ENCODE measurements at regions not wholly inside any gene's neighbourhood (a gene's known extent, or its start where the extent isn't known, plus 50 kb on each side); places are given as distances from the start of the nearest gene placed in this dataset.

GRCh38 chr1:235009561-235010306 lies 118.9 kb downstream of the TOMM20 start:
- no peak for DNase-seq

- DNase-seq = no peak
Observed at GRCh38 chr1:235009074-235009473, 119.6 kb downstream of the TOMM20 start.

GRCh38 chr1:235008239-235008638 lies 120.4 kb downstream of the TOMM20 start:
- DNase-seq = no peak

GRCh38 chr1:235006816-235007215 lies 121.8 kb downstream of the TOMM20 start:
- DNase-seq = no peak

- DNase-seq = no peak
Observed at GRCh38 chr1:235006132-235006721, 122.4 kb downstream of the TOMM20 start.

GRCh38 chr1:235004840-235005391 lies 123.7 kb downstream of the TOMM20 start:
- DNase-seq = no peak

GRCh38 chr1:235004276-235004675 lies 124.4 kb downstream of the TOMM20 start:
- no peak for DNase-seq

- DNase-seq = no peak
Observed at GRCh38 chr1:235002706-235003300, 125.8 kb downstream of the TOMM20 start.

- no peak for DNase-seq
Observed at GRCh38 chr1:234999513-234999940, 129.1 kb downstream of the TOMM20 start.

- no peak for DNase-seq
Observed at GRCh38 chr1:234997896-234998741, 130.5 kb downstream of the TOMM20 start.

- DNase-seq = no peak
Observed at GRCh38 chr1:234997201-234997895, 131.3 kb downstream of the TOMM20 start.

- no peak for DNase-seq
Observed at GRCh38 chr1:234996245-234996757, 132.3 kb downstream of the TOMM20 start.

- DNase-seq = no peak
Observed at GRCh38 chr1:234994436-234995295, 134.0 kb downstream of the TOMM20 start.

GRCh38 chr1:234992065-234992464 lies 136.6 kb downstream of the TOMM20 start:
- DNase-seq = no peak

- no peak for DNase-seq
Observed at GRCh38 chr1:234990874-234991801, 137.5 kb downstream of the TOMM20 start.

GRCh38 chr1:234990328-234990675 lies 138.3 kb downstream of the TOMM20 start:
- no peak for DNase-seq

- peak; percentile 38 for DNase-seq
Observed at GRCh38 chr1:234989479-234990327, 138.9 kb downstream of the TOMM20 start.

GRCh38 chr1:234989019-234989418 lies 139.6 kb downstream of the TOMM20 start:
- peak; percentile 71 for DNase-seq

- no peak for DNase-seq
Observed at GRCh38 chr1:234988536-234988935, 140.1 kb downstream of the TOMM20 start.

Data from stimulated activated CD4-positive, alpha-beta T cell treated with anti-CD3 and anti-CD28 coated beads, Interleukin-15, amount 100 ng/mL, for 24 hours (primary cell).